ENCODE measurements at regions not wholly inside any gene's neighbourhood (a gene's known extent, or its start where the extent isn't known, plus 50 kb on each side); places are given as distances from the start of the nearest gene placed in this dataset.

GRCh38 chr3:181292984-181293383 is 303.4 kb upstream of the DNAJC19 start:
- H3K9me3 ChIP-seq = no peaks in the 10 kb centered on the region
- peak overlapping the region in 1 of 4 donors; percentile 67 for H3K27ac ChIP-seq
- H3K36me3 ChIP-seq = no peaks in the 10 kb centered on the region
- H3K27me3 ChIP-seq = no peaks in the 10 kb centered on the region
- no peaks in the 10 kb centered on the region for H3K4me1 ChIP-seq
- no peak overlapping the region for H3K4me3 ChIP-seq
- DNase-seq (ENCODE audit: low spot score in 2 of 2) = no peak
- WGBS, 2 donors = 21 to 23% methylated on average over 1 of the region's 1 CpG
- TF ChIP-seq EP300 (IDR thresholded peaks at IDR 0.05) = no peak
- no peak for TF ChIP-seq CTCF (IDR thresholded peaks at IDR 0.05)
- no peak for TF ChIP-seq POLR2A (IDR thresholded peaks at IDR 0.05)

- Histone ChIP-seq H3K4me1 (no peaks in the 10 kb centered on the region), H3K36me3 (no peaks in the 10 kb centered on the region), H3K9me3 (no peaks in the 10 kb centered on the region), H3K27ac (no peak overlapping the region), H3K4me3 (no peak overlapping the region), H3K27me3 (no peaks in the 10 kb centered on the region)
- TF ChIP-seq EP300 (IDR thresholded peaks at IDR 0.05) (no peak), CTCF (IDR thresholded peaks at IDR 0.05) (no peak), POLR2A (IDR thresholded peaks at IDR 0.05) (no peak)
- 46 to 65% methylated on average over 3 of the region's 3 CpGs for WGBS, 2 donors
- DNase-seq (ENCODE audit: low spot score in 2 of 2) = no peak
Measured at GRCh38 chr3:181290941-181291340, 301.4 kb upstream of the DNAJC19 start.

- Histone ChIP-seq H3K4me1 (no peaks in the 10 kb centered on the region), H3K36me3 (no peaks in the 10 kb centered on the region), H3K27me3 (no peaks in the 10 kb centered on the region), H3K4me3 (no peak overlapping the region), H3K27ac (no peak overlapping the region), H3K9me3 (no peaks in the 10 kb centered on the region)
- WGBS, 2 donors = 86 to 88% methylated on average over 4 of the region's 4 CpGs
- no peak for DNase-seq (ENCODE audit: low spot score in 2 of 2)
- TF ChIP-seq EP300 (IDR thresholded peaks at IDR 0.05) = no peak
- TF ChIP-seq CTCF (IDR thresholded peaks at IDR 0.05) = no peak
- no peak for TF ChIP-seq POLR2A (IDR thresholded peaks at IDR 0.05)
Measured at GRCh38 chr3:181289306-181289705, 299.8 kb upstream of the DNAJC19 start.

DNA sequence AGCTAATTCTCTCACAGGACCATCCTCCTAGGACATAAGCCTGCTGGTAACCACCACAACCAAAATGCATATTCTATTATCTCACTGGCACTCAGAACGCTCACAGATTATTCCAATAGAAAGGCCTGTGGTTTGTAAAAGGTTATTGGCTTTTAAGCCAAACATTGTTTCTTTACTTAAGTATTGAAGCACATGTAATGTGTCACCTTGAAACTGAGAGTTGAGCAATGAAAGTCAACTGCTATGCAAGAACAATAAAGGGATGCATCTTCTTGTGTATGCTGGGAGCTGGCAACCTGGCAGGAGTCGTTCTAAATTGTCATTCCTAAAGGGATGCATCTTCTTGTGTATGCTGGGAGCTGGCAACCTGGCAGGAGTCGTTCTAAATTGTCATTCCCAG is 298.6 kb upstream of the DNAJC19 start:
- no peak for DNase-seq (ENCODE audit: low spot score in 2 of 2)
- H3K9me3 ChIP-seq = no peaks in the 10 kb centered on the region
- H3K4me3 ChIP-seq = no peak overlapping the region
- TF ChIP-seq POLR2A (IDR thresholded peaks at IDR 0.05) = no peak
- TF ChIP-seq CTCF (IDR thresholded peaks at IDR 0.05) = no peak
- no peak for TF ChIP-seq EP300 (IDR thresholded peaks at IDR 0.05)
- H3K4me1 ChIP-seq = no peaks in the 10 kb centered on the region
- H3K27me3 ChIP-seq = no peaks in the 10 kb centered on the region
- WGBS, 2 donors = 45 to 64% methylated on average over 3 of the region's 3 CpGs
- no peaks in the 10 kb centered on the region for H3K36me3 ChIP-seq
- H3K27ac ChIP-seq = no peak overlapping the region

DNA sequence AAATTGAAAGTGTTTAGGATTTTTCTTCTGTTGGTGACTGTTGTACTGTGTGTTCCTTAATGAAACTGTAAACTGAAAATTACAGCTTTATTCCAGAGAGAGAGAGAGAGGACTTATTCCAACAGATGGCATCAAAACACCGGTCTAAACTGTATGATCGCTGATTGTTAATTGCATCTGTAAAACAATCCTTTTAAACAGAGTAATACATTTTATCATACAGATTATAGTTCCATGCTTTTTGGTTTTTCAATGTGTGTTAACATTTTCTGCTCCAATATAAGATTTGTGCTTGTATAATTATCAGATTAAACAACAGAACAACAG is 289.7 kb upstream of the DNAJC19 start:
- Histone ChIP-seq H3K36me3 (no peaks in the 10 kb centered on the region), H3K4me1 (no peaks in the 10 kb centered on the region), H3K4me3 (no peak overlapping the region), H3K27ac (no peak overlapping the region), H3K9me3 (no peaks in the 10 kb centered on the region), H3K27me3 (no peaks in the 10 kb centered on the region)
- DNase-seq (ENCODE audit: low spot score in 2 of 2) = no peak
- WGBS, 2 donors = 50 to 59% methylated on average over 2 of the region's 2 CpGs
- TF ChIP-seq POLR2A (IDR thresholded peaks at IDR 0.05) (no peak), CTCF (IDR thresholded peaks at IDR 0.05) (peak in 1 of 5 experiments; percentile 5), EP300 (IDR thresholded peaks at IDR 0.05) (no peak)

Data from tibial nerve (tissue), 4 donors.